Fibroblast of lung (primary cell): ENCODE measurements at regions not wholly inside any gene's neighbourhood (a gene's known extent, or its start where the extent isn't known, plus 50 kb on each side); places are given as distances from the start of the nearest gene placed in this dataset.

Experiments used
- DNase-seq, 2 donors: peaks; one replicate each; pipeline versions ENCODE4 v3.0.0 to v3.0.0-alpha.2; 2010; ENCODE audit warnings: low read depth in 2 of 2
- H2AFZ ChIP-seq: 2 replicates; pipeline ENCODE4 v1.5.1; 2012; ENCODE audit warnings: low read length, control low read depth, inconsistent platforms
- H3K27ac ChIP-seq: 2 replicates; pipeline ENCODE4 v1.5.1; 2011; ENCODE audit warnings: low read length, control low read depth; ENCODE audit not compliant: insufficient read depth
- H3K27me3 ChIP-seq: 2 replicates; pipeline ENCODE4 v1.5.1; 2011; ENCODE audit warnings: mild to moderate bottlenecking, low read length; ENCODE audit not compliant: control insufficient read depth, insufficient read depth
- H3K36me3 ChIP-seq: 2 replicates; pipeline ENCODE4 v1.5.1; 2011; ENCODE audit warnings: low read length; ENCODE audit not compliant: control insufficient read depth, insufficient read depth
- H3K4me1 ChIP-seq: 2 replicates; pipeline ENCODE4 v1.5.1; 2011; ENCODE audit warnings: low read length; ENCODE audit not compliant: control insufficient read depth, insufficient read depth; ENCODE audit errors: extremely low read depth
- H3K4me2 ChIP-seq: 2 replicates; pipeline ENCODE4 v1.5.1; 2011; ENCODE audit warnings: low read length, control low read depth; ENCODE audit not compliant: insufficient read depth; ENCODE audit errors: extremely low read depth
- H3K4me3 ChIP-seq, 4 experiments: fragments of 200-600 bp in 1 of 4; sonication (generic) in 1 of 4; replicated peaks in 1 of 4; 2 replicates each; pipeline ENCODE4 v1.5.1; 2011 to 2016; ENCODE audit warnings: low read length in 4 of 4, low read depth in 3 of 4, mild to moderate bottlenecking in 3 of 4, control low read depth in 2 of 4, inconsistent platforms in 1 of 4, mixed read lengths in 1 of 4; ENCODE audit not compliant: insufficient read depth in 1 of 4; ENCODE audit errors: control extremely low read depth in 1 of 4
- H3K79me2 ChIP-seq: 2 replicates; pipeline ENCODE4 v1.5.1; 2012; ENCODE audit warnings: mild to moderate bottlenecking, low read length, inconsistent platforms; ENCODE audit not compliant: control insufficient read depth, insufficient read depth
- H3K9ac ChIP-seq: 2 replicates; pipeline ENCODE4 v1.5.1; 2011; ENCODE audit warnings: mild to moderate bottlenecking, low read length, control low read depth; ENCODE audit not compliant: insufficient read depth
- H3K9me3 ChIP-seq: 2 replicates; pipeline ENCODE4 v1.5.1; 2012; ENCODE audit warnings: low read depth, low read length; ENCODE audit not compliant: control insufficient read depth, insufficient read depth
- H4K20me1 ChIP-seq: 2 replicates; pipeline ENCODE4 v1.5.1; 2011; ENCODE audit warnings: low read length; ENCODE audit not compliant: control insufficient read depth, insufficient read depth; ENCODE audit errors: extremely low read depth
- CTCF ChIP-seq, 2 donors: IDR thresholded peaks in 1 of 2; conservative IDR thresholded peaks in 1 of 2; 1 replicate in 1 of 2; 2 replicates in 1 of 2; pipeline ENCODE4 v1.5.1; 2011 to 2012; ENCODE audit warnings: low read length in 2 of 2, control low read depth in 1 of 2, inconsistent platforms in 1 of 2, low read depth in 1 of 2, mild to moderate bottlenecking in 1 of 2
- EZH2 ChIP-seq: IDR thresholded peaks from 2 replicates; pipeline ENCODE4 v1.5.1; 2012; ENCODE audit warnings: low read length, control low read depth, mild to moderate bottlenecking; ENCODE audit errors: missing control alignments

- H3K4me3 ChIP-seq: no peak overlapping the region
- no peaks in the 10 kb centered on the region for H3K4me1 ChIP-seq
- H3K36me3 ChIP-seq: no peaks in the 10 kb centered on the region
- no peaks in the 10 kb centered on the region for H3K9me3 ChIP-seq
- no peak overlapping the region for H3K9ac ChIP-seq
- no peak overlapping the region for H2AFZ ChIP-seq
- no peaks in the 10 kb centered on the region for H3K79me2 ChIP-seq
- no peak for DNase-seq
- H3K27me3 ChIP-seq: no peaks in the 10 kb centered on the region
- H3K4me2 ChIP-seq: no peak overlapping the region
- no peaks in the 10 kb centered on the region for H4K20me1 ChIP-seq
- no peak overlapping the region for H3K27ac ChIP-seq
- TF ChIP-seq CTCF (conservative IDR thresholded peaks at IDR 0.05 in 1 of 2, IDR thresholded peaks at IDR 0.05 in 1 of 2; ENCODE audit: low read depth in 1 of 2, low read length in 2 of 2) (no peak), EZH2 (no peak)
Measured at GRCh38 chr1:105700723-105701122, 1355.8 kb upstream of the PRMT6 start.

DNA sequence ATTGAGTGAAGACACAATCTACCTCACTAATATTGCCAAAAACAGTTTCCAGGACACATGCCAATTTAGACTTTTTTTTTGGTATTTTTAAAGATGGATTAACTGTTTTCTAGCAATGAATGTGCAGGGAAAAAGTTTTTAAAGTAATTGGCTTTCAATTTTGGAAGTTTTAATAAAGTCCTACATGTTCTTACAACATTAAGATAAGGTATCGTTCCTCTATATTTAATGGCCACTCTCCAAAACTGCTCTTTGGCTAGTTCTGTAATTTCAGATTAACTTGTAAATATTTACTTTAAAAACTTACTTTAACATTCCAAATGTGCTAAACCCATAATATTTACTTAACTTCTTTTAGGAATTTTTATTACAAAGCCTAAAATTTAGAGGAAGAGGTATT lies 1332.2 kb upstream of the PRMT6 start:
- Histone ChIP-seq H3K79me2 (no peaks in the 10 kb centered on the region), H2AFZ (no peak overlapping the region), H3K9ac (no peak overlapping the region), H3K4me2 (no peak overlapping the region), H3K4me3 (no peak overlapping the region), H3K9me3 (no peaks in the 10 kb centered on the region), H3K36me3 (no peaks in the 10 kb centered on the region), H3K4me1 (no peaks in the 10 kb centered on the region), H3K27ac (no peak overlapping the region), H3K27me3 (no peaks in the 10 kb centered on the region), H4K20me1 (no peaks in the 10 kb centered on the region)
- TF ChIP-seq CTCF (conservative IDR thresholded peaks at IDR 0.05 in 1 of 2, IDR thresholded peaks at IDR 0.05 in 1 of 2; ENCODE audit: low read depth in 1 of 2, low read length in 2 of 2): no peak
- no peak for TF ChIP-seq EZH2
- no peak for DNase-seq

DNA sequence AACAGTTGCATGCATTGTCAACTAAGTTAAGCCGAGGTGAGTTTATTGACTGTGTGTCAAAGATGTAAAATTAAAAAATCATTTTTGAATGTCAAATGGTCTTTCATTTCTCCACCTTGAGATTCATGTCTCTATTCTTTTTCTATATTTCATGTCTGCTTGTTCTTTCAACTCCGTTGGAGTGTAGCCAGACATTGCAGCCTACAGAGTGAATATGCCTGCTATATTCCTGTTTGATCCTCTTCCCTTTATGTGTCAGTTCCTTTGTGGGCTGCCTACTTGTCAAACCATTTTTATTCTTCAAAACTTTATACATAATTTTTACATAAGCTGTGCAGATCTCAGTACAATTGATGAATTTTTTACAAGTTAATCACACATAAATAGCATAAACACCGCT lies 1325.8 kb upstream of the PRMT6 start:
- no peaks in the 10 kb centered on the region for H4K20me1 ChIP-seq
- TF ChIP-seq CTCF (conservative IDR thresholded peaks at IDR 0.05 in 1 of 2, IDR thresholded peaks at IDR 0.05 in 1 of 2; ENCODE audit: low read depth in 1 of 2, low read length in 2 of 2) (no peak), EZH2 (no peak)

More for the DNA sequence above, 1325.8 kb upstream of the PRMT6 start:
- Histone ChIP-seq H3K9ac (no peak overlapping the region), H3K4me1 (no peaks in the 10 kb centered on the region), H3K79me2 (no peaks in the 10 kb centered on the region), H3K36me3 (no peaks in the 10 kb centered on the region), H3K9me3 (no peaks in the 10 kb centered on the region), H3K27me3 (no peaks in the 10 kb centered on the region), H2AFZ (no peak overlapping the region), H3K4me2 (no peak overlapping the region), H3K27ac (no peak overlapping the region), H3K4me3 (no peak overlapping the region)
- DNase-seq: no peak
